NCI-H1930 (cell line): ENCODE measurements at regions not wholly inside any gene's neighbourhood (a gene's known extent, or its start where the extent isn't known, plus 50 kb on each side); places are given as distances from the start of the nearest gene placed in this dataset.
"Not testable (repeated sequence)": the region's sequence is repeated elsewhere in the genome, so short reads cannot be mapped to it uniquely, and the experiment has no call there.

Experiments
- DNase-seq, 2 experiments: peaks; one replicate each; lab custom pipeline; 2025; lab: John Stamatoyannopoulos, UW

DNA sequence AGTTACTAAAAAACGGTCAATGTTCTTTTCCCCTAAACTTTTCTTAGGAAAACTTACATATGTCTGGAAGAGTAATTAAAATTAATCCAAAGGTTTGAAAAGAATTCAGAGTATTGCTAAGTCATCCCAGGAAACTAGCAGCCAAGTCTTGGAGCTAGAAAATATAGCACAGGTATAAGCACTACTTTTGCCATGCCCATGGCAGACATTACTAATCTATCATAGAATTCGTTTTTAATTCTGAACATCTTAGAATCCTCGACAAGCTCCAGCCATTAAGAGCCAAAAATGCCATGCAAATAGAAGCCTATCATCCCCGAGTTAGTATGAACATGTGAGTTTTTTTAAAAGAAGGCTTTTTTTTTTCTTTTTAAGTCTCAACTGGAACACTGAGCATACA, 395.0 kb downstream of the ZEB2 start:
- no peak for DNase-seq

DNA sequence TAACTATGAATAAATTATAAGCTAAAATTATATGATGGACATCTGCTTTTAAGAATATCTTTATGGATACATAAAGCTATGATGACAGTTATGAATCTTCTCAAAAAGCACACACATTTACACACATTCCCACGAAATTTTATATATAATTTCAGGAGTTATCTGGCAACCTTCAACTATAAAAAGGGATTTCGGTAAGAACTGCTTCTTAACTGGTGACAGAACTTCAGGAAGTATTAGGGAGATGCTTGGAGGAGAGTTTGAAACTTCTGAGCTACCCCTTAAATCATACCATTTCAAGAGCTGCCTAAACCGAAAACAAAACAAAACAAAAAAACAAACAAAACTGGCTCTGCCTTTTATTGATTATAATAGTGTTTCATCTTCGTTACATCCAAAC, 399.4 kb downstream of the ZEB2 start:
- DNase-seq, result no peak

DNA sequence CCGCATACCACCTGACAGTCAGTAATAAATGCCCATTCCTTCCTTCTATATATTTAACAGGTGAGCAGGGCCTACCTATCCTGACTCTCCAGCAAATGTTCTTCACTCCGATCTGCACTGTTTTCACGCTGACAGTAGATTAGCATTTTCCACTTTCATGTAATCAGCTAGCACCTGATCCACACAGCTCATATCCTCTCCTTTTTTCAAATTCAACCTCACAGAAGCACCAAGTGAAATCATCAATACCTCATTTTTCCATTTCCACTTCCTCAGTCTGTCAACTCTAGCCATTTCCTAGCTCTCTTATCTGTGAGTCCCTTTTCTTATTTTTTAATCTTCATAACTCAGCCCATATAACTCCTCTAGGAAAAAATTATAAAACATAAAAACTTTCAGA, 402.8 kb downstream of the ZEB2 start:
- no peak for DNase-seq

DNA sequence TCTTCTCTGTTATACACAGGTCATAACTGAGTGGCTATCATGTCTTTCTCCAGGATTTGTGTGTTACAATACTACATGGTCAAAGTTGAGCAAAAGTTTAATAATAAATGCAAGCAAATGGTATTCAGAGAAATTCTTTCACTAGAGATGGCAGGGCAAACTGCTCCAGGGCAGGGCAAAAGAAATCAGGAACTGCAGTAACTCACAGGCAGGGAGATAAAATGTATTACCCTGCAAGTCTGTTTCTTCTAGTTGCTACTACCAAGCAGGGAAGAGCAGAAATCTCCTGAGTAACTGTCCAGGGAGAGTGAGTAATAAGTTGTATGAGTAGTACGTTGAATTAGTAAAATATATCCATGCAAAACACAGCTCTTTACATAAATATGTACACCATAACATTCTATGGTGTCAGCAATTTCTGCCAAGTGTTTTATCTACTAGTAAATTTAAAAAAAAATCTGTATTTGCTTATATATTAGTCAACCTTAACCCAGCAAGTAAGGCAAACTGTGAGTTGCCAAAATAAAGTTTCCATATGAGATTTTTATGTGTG, 404.1 kb downstream of the ZEB2 start:
- DNase-seq, result no peak

DNA sequence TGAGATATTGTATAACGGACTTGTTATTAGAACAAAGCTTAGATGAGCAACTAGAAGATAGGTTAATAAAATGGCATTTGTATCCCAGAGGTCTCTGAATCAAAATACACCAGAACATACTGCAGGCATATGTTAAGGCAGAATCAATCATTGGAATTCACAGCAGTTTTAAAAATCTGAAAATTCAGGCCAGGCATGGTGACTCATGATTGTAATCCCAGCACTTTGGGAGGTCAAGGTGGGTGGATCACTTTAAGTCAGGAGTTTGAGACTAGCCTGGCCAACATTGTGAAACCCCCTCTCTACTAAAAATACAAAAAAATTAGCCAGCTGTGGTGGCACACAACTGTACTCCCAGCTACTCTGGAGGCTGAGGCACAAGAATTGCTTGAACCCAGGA, 405.2 kb downstream of the ZEB2 start:
- no peak for DNase-seq

DNA sequence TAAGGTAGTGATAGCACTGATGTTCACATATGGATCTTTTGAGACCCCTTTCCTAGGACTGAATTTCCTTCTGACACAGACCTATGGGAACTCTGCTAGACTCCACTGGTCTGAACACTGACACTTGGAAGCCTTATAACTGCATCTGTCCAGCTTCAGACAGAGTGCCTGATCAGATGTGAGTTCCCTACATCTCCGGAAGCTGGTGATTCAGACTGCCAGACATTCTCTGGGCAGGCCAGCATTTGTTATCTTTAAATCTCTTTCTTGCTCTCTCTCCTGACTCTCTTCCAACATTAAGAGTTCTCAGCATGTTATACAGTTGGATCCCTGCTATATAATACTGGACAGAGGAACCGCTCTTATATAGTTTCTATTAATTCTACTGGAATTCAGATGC, 408.5 kb downstream of the ZEB2 start:
- DNase-seq, result no peak

DNA sequence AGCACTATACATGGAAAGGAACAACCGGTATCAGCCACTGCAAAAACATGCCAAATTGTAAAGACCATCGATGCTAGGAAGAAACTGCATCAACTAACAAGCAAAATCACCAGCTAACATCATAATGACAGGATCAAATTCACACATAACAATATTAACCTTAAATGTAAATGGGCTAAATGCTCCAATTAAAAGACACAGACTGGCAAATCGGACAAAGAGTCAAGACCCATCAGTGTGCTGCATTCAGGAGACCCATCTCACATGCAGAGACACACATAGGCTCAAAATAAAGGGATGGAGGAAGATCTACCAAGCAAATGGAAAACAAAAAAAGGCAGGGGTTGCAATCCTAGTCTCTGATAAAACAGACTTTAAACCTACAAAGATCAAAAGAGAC, 413.8 kb downstream of the ZEB2 start:
- not testable (repeated sequence) for DNase-seq

DNA sequence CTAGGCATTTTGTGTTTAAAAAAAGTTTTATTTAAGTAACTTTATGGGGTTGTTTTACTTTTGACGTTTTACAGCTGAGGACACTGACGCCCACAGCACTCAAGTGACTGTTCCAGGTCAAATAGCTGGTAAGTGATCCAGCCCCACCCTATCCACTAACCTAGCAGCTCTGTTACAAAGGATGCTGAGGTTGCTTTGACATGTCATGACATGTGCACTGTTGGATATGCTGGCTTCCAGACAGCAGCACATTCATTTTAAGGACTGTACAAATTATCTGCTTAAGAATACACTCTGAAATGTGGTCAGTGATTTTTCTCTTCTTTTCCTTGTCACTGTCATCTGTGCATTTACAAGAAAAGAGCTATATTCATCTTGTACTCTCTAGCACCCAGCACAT, 417.5 kb downstream of the ZEB2 start:
- DNase-seq, result no peak

DNA sequence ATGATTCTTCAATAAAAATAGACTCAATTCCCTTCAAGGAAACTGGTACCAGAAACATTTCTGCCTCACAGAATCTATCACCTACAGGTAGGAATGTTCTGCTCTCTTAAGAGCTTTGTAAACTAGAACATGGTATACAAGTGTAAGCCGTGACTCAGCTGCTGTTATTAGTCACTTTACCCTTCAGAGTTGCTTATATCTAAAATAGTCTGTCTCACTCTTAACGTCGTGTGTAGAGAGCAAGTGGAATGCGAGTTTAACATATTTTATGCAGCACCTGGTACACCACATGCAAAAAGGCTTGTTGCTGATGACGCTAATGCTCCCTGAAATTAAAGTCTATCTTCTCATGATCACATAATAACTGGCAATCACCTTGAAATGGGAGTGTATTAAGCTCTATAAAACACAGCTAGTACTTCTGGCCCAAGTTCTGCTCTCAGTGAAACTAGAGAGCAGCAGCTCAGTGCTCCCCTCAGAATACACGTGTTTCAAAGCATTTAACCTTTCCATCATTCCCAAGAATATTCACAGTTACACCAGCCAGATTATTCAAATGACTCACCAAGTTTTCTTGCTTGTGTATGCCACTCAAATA, 420.0 kb downstream of the ZEB2 start:
- no peak for DNase-seq

DNA sequence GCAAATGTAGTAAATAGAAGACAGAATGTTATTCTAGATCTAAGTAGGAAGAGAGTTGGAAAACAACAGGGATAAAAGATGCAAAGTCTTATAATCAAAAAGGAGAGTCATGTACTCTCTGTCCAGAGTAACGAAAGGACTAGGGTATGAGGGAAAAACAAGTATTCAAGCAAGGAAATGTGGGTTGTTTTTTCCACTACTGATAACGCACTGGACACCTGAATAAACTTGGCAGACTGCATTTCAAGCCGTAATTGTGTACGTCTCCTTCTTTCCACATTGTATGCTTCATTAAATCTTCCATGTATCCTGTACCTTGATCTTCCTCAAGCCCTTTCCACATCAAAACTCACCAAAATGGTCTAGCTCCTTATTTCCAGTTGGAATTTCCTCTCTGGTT, 420.6 kb downstream of the ZEB2 start:
- DNase-seq, result no peak

DNA sequence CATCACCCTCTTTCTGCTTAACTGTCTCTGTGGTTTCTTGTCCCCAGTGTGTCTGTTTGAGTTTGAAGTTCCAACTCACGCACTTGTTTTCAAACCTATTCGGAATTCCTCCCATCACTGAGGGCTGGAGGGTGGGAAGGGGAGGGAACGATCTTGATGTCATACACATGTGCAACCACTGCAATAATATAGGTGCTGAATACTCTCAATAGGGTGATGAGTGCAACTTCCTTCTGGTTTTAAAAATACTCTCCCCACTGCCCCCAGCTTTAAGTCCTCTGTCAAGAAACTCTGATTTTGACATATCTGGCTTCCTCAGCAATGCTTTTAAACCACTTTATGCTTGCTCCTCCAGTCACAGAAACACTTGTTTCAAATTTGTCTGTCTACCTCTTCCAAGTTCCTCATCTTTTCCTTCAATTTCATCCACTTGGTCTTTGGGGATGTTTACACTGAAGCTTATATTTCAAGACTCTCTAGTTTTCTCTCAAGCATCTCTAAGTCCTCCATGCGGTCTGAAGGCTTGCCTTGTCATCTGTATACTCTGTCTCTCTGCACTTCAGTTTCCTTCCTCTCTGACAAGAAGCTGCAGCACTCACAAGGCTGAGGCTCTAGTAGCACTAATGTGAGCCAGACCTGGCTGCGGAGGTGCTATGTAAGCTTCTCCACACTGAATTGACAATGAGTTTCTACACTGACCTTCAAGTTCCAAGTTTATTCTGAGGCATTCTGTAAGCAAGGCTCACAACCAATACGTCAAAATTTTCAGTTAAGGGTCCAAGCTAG, 422.3 kb downstream of the ZEB2 start:
- no peak for DNase-seq

DNA sequence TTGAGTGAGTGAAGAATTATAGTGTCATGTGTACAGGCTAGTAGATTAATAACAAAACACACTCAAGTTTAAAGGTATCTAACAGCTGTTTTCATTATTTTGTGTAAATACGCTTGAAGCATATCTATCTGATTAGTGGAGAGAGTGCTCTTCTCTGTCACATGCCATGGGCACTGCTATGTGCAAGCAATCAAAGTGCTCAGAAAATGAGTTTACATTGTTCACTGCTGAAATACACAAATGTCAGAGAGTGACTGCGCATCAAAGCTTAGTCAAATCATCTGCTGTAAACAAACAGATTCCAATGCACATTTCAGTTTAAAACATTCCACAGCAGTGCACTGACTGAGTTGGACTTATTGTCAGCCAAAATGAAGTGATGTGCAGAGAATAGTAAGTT, 423.4 kb downstream of the ZEB2 start:
- no peak for DNase-seq

DNA sequence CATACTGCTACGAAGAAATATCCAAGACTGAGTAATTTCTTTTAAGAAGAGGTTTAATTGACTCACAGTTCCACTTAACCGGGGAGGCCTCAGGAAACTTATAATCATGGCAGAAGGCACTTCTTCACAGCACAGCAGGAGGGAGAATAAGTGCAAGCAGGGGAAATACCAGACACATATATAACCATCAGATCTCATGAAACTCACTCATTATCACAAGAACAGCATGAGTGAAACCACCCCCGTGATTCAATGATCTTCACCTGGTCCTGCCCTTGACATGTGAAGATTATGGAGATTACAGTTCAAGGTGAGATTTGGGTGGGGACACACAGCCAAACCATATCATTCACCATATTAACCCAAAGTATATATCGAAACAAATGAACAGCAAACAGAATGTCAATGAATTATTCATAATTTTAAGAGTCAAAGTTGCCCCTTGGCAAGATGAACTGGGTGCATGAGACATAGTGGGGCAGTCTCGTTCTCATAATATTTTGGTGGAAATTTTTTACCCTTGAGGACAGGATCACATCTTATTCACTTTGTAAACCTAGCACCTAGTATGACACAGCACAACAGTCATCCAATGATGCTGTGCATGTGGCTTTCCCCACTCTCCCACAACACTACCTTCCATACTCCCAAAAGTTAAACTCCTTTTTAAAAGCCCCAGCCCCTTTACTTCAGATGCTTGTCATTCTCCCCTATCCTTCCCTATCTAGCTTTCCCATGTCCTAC, 425.3 kb downstream of the ZEB2 start:
- no peak for DNase-seq

DNA sequence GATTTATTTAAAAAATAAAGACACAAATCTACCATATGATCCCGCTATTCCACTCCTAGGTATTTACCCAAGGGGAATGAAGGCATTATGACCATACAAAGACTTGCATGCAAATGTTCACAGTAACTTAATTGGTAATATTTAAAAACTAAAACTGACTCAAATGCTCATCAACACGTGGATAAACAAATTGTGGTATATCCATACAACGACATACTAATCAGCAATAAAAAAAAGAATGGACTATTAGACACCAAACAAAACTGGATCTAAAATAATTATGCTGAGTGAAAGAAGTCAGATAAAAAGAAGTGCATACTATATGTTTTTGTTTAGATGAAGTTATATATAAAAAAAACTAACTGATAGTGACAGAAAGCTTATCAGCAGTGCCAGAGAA, 428.3 kb downstream of the ZEB2 start:
- no peak for DNase-seq

DNA sequence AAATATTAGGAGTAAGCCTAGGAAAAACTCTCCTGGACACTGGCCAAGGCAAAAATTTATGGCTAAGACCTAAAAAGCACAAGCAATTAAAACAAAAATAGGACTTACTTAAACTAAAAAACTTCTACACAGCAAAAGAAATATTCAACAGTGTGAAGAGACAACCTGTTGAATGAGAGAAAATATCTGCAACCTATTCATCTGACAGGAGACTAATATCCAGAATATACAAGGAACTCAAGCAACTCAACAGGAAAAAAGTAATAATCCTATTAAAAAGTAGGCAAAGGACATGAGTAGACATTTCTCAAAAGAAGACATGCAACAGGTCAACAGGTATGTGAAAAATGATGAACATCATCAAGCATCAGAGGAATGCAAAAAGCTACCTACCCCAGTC, 431.1 kb downstream of the ZEB2 start:
- DNase-seq, result no peak

DNA sequence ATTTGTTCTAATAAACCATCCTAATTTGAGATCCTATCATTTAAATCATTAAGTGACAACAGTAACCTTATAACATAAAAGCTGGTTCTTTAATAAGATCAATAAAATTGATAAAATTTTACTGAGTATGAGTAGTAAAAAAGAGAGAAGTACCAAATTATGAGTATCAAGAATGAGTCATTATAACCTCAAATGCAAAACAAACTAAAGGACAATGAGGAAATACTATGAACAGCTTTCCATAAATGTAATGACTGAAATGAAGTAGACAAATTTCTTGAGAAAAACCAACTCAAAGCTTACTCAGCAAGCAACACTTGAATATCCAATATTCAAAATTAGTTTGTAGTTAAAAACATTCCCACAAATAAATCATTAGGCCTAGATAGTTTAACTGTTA, 433.0 kb downstream of the ZEB2 start:
- no peak for DNase-seq

DNA sequence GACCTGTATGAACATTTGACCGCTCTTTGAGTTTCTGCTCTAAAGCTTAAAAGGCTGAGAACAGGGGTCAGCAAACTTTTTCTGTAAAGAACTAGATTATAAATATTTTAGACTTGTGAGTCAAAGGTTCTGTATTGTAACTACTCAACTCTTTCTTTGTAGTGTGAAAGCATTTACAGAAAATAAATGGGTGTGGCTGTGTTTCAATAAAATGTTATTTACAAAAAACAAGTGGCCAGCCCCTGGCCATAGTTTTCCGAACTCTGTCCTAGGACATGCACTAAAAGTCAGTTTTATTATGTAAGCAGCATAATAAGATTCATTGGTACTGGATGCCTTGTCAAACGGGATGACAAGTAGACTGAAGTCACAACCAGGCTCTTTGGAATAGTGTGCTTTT, 434.9 kb downstream of the ZEB2 start:
- no peak for DNase-seq

DNA sequence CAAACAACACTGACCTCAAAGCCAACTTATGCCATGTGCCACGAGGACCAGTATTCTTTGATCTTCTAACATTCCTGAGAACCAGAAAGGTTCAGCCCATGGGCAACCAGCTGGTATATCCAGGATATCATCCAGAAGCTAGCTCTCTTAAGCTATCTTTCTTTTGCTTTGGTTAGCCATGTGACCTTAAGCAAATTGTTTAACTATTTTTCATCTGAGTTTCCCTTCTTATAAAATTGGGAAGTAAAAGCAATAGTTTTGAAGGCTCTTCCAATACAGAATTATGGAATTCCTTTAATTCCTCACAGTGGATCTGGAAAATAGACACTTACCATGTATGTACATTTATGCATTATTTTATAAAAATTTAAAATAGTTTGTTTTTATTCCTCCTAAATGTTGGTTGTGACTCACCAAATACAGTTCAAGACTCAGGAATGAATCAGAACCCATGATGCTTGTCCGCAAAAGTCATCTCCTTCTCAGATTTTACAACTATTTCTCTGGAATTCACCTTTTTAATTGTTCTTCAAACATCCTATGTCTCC, 435.7 kb downstream of the ZEB2 start:
- no peak for DNase-seq

DNA sequence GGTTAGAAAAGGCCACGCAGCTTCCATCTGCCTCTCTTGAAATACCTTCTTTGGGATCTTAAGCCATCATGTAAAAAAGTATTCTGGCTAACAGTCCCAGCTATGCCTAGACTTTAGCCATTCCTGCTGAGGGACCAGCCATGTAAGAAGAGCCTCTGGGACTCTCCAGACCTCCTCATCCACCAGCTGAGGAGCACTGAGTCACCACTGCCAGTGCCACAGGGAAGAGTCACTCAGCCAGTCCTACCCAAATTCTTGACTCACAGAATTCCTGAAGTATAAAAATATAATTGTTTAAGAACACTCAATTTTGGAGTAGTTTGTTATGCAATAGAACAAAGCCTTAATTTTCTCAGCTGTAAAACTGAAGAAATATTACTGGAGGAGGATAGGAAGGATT, 436.7 kb downstream of the ZEB2 start:
- DNase-seq, result no peak

DNA sequence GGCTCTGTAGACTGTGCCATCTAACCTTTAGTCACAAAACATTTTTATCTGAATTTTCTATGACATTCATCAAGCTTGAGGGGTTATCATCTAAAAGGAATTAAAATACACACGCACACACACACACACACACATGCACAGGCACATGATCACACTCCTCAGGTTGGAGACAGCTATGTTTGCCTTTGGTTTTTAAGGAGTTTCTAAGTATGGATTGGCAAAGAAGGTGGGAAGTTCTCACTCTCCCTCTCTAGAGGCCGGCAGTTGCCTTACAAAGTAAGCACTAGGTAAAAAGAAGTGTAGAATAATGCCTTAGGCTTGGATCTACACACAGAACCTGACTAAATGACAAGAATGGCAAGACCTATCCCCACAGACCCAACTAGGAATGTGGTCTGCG, 437.1 kb downstream of the ZEB2 start:
- no peak for DNase-seq

DNA sequence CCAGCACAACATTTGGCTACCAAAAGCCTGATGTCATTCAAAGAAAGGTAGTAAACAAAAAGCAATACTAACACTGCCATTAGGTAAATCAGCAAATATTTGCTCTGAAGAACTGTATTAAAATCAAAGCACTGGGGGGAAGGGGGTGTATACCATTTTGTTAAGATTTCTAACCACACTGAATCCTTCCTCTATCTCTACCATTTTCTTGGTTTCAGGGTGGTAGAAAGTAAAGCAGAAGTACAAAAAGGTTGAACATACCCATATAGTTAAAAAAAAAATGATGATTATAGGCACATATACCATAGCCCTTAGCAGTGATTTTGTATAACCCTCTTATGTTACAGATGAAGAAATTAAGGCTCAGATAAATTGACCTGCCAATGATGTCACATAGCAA, 437.6 kb downstream of the ZEB2 start:
- DNase-seq, result no peak

DNA sequence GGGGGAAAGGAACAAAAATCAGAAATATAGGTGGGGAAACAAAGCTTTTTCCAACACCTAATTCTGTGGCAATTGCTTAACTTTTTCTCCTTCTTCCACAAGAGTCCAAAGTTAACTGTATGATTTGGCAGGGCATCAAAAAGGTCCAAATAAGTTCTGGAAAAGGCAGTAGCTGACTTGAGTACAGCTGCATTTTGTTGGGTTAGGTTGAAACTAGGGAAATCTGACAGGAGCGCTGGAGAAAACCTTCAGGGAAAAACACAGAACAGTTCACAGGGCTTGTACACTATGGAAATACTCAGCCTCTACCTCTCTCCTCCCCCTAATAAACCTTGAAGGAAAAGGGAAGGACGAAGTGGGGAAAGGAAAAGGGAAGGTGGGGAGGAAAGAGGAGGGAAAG, 438.6 kb downstream of the ZEB2 start:
- DNase-seq, result no peak

DNA sequence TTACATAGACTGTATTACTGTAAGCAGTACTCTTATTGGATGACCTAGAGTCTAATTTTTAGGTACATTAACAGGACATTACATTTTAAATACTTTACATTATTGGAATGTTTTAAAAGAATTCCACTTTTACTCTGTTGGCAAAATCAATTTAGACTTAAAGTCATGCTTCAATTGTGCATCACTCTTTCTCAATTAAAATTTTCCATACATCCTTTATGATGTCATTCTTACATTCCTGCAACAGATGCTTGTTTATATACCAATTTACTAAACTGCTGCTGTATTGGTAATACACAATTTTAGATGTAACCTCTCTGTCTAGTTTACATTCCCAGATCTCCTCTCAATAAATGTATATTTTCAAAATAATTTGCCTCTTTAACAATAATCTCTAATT, 440.1 kb downstream of the ZEB2 start:
- DNase-seq, result no peak
